SK-N-SH (cell line): ENCODE measurements at regions not wholly inside any gene's neighbourhood (a gene's known extent, or its start where the extent isn't known, plus 50 kb on each side); places are given as distances from the start of the nearest gene placed in this dataset.

Source experiments
- CTCF ChIA-PET: fragments of 300-600, 350-600 bp; formaldehyde crosslinking; extraction: SDS; loops from one replicate; lab custom pipeline; 2021; lab: Yijun Ruan, JAX
- POLR2A ChIA-PET: fragments of 350-600 bp; sonication (Branson Sonifier 250); formaldehyde crosslinking; extraction: SDS; loops from one replicate; lab custom pipeline; 2020; ENCODE audit warnings: antibody characterized with exemption, inconsistent platforms; lab: Yijun Ruan, JAX
- DNase-seq: peaks from one replicate; pipeline ENCODE4 v3.0.0; 2012
- H2AFZ ChIP-seq: fragments of 200-600 bp; sonication (generic); 2 replicates; pipeline ENCODE4 v1.8.1; 2016; ENCODE audit warnings: antibody characterized with exemption, mild to moderate bottlenecking, low read depth
- H3F3A ChIP-seq: fragments of 200-600 bp; sonication (generic); replicated peaks from 2 replicates; pipeline ENCODE3; 2016; ENCODE audit warnings: antibody characterized with exemption, mild to moderate bottlenecking; ENCODE audit not compliant: insufficient read depth
- H3K27ac ChIP-seq, 2 experiments: fragments of 200-500 bp in 1 of 2; fragments of 200-600 bp in 1 of 2; sonication (Bioruptor generic) in 1 of 2; sonication (generic), shearing (Covaris generic) in 1 of 2; 2 replicates each; pipeline versions ENCODE4 v1.5.1 to v1.6.1; 2014 to 2016; ENCODE audit warnings: low read depth in 2 of 2, inconsistent platforms in 1 of 2, low read length in 1 of 2, mild to moderate bottlenecking in 1 of 2, mixed read lengths in 1 of 2
- H3K27me3 ChIP-seq: fragments of 200-600 bp; sonication (generic), shearing (Covaris generic); 2 replicates; pipeline ENCODE4 v1.6.1; 2016; ENCODE audit warnings: mixed run types; ENCODE audit not compliant: insufficient read depth
- H3K36me3 ChIP-seq, 2 experiments: fragments of 200-500 bp in 1 of 2; fragments of 200-600 bp in 1 of 2; sonication (Bioruptor generic) in 1 of 2; sonication (generic) in 1 of 2; replicated peaks in 1 of 2; 2 replicates each; pipeline versions ENCODE3 to v1.5.1; 2014 to 2016; ENCODE audit warnings: low read length in 1 of 2, mild to moderate bottlenecking in 1 of 2; ENCODE audit not compliant: insufficient read depth in 2 of 2, control insufficient read depth in 1 of 2
- H3K4me1 ChIP-seq, 2 experiments: fragments of 200-500 bp in 1 of 2; fragments of 200-600 bp in 1 of 2; sonication (Bioruptor generic) in 1 of 2; sonication (generic), shearing (Covaris generic) in 1 of 2; 2 replicates each; pipeline versions ENCODE4 v1.5.1 to v1.6.1; 2014 to 2016; ENCODE audit warnings: low read depth in 1 of 2, low read length in 1 of 2, mixed run types in 1 of 2; ENCODE audit not compliant: insufficient read depth in 2 of 2, control insufficient read depth in 1 of 2
- H3K4me2 ChIP-seq: fragments of 200-600 bp; sonication (generic), shearing (Covaris generic); 2 replicates; pipeline ENCODE4 v1.6.1; 2017; ENCODE audit warnings: mixed run types
- H3K4me3 ChIP-seq, 2 experiments: fragments of 200-500 bp in 1 of 2; fragments of 200-600 bp in 1 of 2; sonication (Bioruptor generic) in 1 of 2; sonication (generic), shearing (Covaris generic) in 1 of 2; 2 replicates each; pipeline versions ENCODE4 v1.5.1 to v1.8.1; 2014 to 2016; ENCODE audit warnings: low read depth in 2 of 2, inconsistent platforms in 1 of 2, low read length in 1 of 2, mild to moderate bottlenecking in 1 of 2, mixed read lengths in 1 of 2, moderate library complexity in 1 of 2
- H3K79me2 ChIP-seq: fragments of 200-600 bp; sonication (generic); 2 replicates; pipeline ENCODE4 v1.8.1; 2017; ENCODE audit warnings: mild to moderate bottlenecking; ENCODE audit not compliant: insufficient read depth
- H3K9ac ChIP-seq: fragments of 200-600 bp; sonication (generic); 2 replicates; pipeline ENCODE4 v1.6.1; 2017; ENCODE audit warnings: mixed run types
- H3K9me2 ChIP-seq: fragments of 200-600 bp; sonication (generic); 2 replicates; pipeline ENCODE4 v1.6.1; 2017; ENCODE audit warnings: mixed run types
- H3K9me3 ChIP-seq: fragments of 200-600 bp; sonication (generic); 2 replicates; pipeline ENCODE4 v1.6.1; 2017; ENCODE audit warnings: mixed run types, mild to moderate bottlenecking, moderate library complexity
- H4K20me1 ChIP-seq: fragments of 200-600 bp; sonication (generic); 2 replicates; pipeline ENCODE4 v1.6.1; 2017; ENCODE audit warnings: mild to moderate bottlenecking, mixed run types; ENCODE audit not compliant: insufficient read depth
- ELF1 ChIP-seq: IDR thresholded peaks from 2 replicates; pipeline ENCODE4 v1.4.0; 2012
- EP300 ChIP-seq, 2 experiments: IDR thresholded peaks; 2 replicates each; pipeline versions ENCODE4 v1.4.0 to v1.6.1; 2012; ENCODE audit warnings: borderline replicate concordance in 1 of 2, low read depth in 1 of 2, low read length in 1 of 2
- EZH2phosphoT487 ChIP-seq: fragments of 200-600 bp; sonication (generic); IDR thresholded peaks from 2 replicates; pipeline ENCODE4 v1.6.1; 2017; ENCODE audit warnings: low read depth, mixed run types, mild to moderate bottlenecking, antibody characterized with exemption, moderate library complexity, borderline replicate concordance
- FOXJ3 ChIP-seq: sonication (generic); formaldehyde crosslinking; IDR thresholded peaks from 2 replicates; pipeline ENCODE4 v1.5.1; 2020; ENCODE audit warnings: mild to moderate bottlenecking, missing genetic modification reagents
- GABPA ChIP-seq: IDR thresholded peaks from 2 replicates; pipeline ENCODE4 v1.4.0; 2012; ENCODE audit warnings: low read depth, mild to moderate bottlenecking
- JUND ChIP-seq: IDR thresholded peaks from 2 replicates; pipeline ENCODE4 v1.4.0; 2012
- MEF2A ChIP-seq: IDR thresholded peaks from 2 replicates; pipeline ENCODE4 v1.4.0; 2012; ENCODE audit warnings: low read depth, borderline replicate concordance
- NFIC ChIP-seq: IDR thresholded peaks from 2 replicates; pipeline ENCODE4 v1.4.0; 2012; ENCODE audit warnings: borderline replicate concordance
- NRF1 ChIP-seq: IDR thresholded peaks from 2 replicates; pipeline ENCODE4 v1.6.1; 2012; ENCODE audit warnings: low read depth, mild to moderate bottlenecking, low read length
- RAD21 ChIP-seq: IDR thresholded peaks from 2 replicates; pipeline ENCODE4 v1.6.1; 2012; ENCODE audit warnings: mild to moderate bottlenecking, low read length
- RCOR1 ChIP-seq: fragments of 150-350 bp; IDR thresholded peaks from 2 replicates; pipeline ENCODE4 v1.6.1; 2017; ENCODE audit warnings: antibody characterized with exemption, low read length
- RFX5 ChIP-seq: IDR thresholded peaks from 2 replicates; pipeline ENCODE4 v1.6.1; 2012; ENCODE audit warnings: mild to moderate bottlenecking, improper control_type of control experiment, low read length
- SIN3A ChIP-seq: IDR thresholded peaks from 2 replicates; pipeline ENCODE4 v1.6.1; 2012; ENCODE audit warnings: low read depth, mild to moderate bottlenecking, low read length, moderate library complexity, borderline replicate concordance
- SMC3 ChIP-seq: IDR thresholded peaks from 2 replicates; pipeline ENCODE4 v1.6.1; 2012; ENCODE audit warnings: low read depth, low read length, improper control_type of control experiment
- TCF12 ChIP-seq: IDR thresholded peaks from 2 replicates; pipeline ENCODE4 v1.4.0; 2012
- WGBS: methylation state at CpG from one replicate; pipeline ENCODE4 v1.1.6; 2017; ENCODE audit warnings: low lambda C conversion rate; 5-methylcytosine and 5-hydroxymethylcytosine counted together
- TF ChIP-seq, protein P1 (sequence below): IDR thresholded peaks from 2 replicates; pipeline ENCODE4 v1.6.1; 2012; ENCODE audit warnings: mild to moderate bottlenecking, low read depth, low read length, moderate library complexity
- TF ChIP-seq, protein P2 (sequence below): fragments of 150-350 bp; IDR thresholded peaks from 2 replicates; pipeline ENCODE4 v1.6.1; 2017; ENCODE audit warnings: antibody characterized with exemption, low read length, low read depth, borderline replicate concordance
- TF ChIP-seq, protein P3 (sequence below): fragments of 150-350 bp; IDR thresholded peaks from 2 replicates; pipeline ENCODE4 v1.6.1; 2016; ENCODE audit warnings: mild to moderate bottlenecking, low read depth, low read length
- TF ChIP-seq, protein P4 (sequence below): IDR thresholded peaks from 2 replicates; pipeline ENCODE4; 2012

DNA sequence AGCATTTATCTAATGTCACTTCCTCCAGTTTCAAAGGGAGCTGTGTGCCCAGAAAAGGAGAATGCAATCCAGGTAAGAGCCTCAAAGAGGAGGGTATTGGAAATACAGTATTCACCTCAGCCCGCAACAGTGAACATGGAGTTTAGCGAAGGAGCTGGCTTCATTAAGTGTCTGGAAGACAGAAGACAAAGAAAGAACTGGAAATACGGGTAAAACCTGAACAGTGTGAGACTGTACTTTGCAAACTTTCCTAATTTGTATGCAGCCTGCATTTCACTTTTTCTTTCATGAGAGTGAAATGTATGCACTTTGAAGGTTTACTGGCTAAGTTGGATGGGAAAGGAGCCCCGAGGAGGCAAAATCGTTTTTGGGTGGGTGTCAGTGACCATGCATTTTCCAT, 478.4 kb downstream of the HS3ST3B1 start:
- Histone ChIP-seq H3K4me1 (no peaks in the 10 kb centered on the region), H3K9me2 (no peaks in the 10 kb centered on the region), H3K9me3 (no peaks in the 10 kb centered on the region), H3K4me2 (no peak overlapping the region), H3K27ac (no peak overlapping the region), H3K79me2 (no peaks in the 10 kb centered on the region), H3K9ac (no peak overlapping the region), H2AFZ (no peak overlapping the region), H3K4me3 (no peak overlapping the region), H4K20me1 (no peaks in the 10 kb centered on the region), H3K36me3 (no peaks in the 10 kb centered on the region), H3F3A (no peaks in the 10 kb centered on the region), H3K27me3 (peaks cover 14% of the 10 kb centered on the region; the same call in 1 of the 2 replicates)
- CTCF ChIA-PET = interaction anchor here (0.6 kb wide), 1 partner anchor 100 kb away, joined by 3 read pairs; no protein-coding TSS in a partner anchor
- TF ChIP-seq, protein P1, sequence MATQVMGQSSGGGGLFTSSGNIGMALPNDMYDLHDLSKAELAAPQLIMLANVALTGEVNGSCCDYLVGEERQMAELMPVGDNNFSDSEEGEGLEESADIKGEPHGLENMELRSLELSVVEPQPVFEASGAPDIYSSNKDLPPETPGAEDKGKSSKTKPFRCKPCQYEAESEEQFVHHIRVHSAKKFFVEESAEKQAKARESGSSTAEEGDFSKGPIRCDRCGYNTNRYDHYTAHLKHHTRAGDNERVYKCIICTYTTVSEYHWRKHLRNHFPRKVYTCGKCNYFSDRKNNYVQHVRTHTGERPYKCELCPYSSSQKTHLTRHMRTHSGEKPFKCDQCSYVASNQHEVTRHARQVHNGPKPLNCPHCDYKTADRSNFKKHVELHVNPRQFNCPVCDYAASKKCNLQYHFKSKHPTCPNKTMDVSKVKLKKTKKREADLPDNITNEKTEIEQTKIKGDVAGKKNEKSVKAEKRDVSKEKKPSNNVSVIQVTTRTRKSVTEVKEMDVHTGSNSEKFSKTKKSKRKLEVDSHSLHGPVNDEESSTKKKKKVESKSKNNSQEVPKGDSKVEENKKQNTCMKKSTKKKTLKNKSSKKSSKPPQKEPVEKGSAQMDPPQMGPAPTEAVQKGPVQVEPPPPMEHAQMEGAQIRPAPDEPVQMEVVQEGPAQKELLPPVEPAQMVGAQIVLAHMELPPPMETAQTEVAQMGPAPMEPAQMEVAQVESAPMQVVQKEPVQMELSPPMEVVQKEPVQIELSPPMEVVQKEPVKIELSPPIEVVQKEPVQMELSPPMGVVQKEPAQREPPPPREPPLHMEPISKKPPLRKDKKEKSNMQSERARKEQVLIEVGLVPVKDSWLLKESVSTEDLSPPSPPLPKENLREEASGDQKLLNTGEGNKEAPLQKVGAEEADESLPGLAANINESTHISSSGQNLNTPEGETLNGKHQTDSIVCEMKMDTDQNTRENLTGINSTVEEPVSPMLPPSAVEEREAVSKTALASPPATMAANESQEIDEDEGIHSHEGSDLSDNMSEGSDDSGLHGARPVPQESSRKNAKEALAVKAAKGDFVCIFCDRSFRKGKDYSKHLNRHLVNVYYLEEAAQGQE = no peak
- TF ChIP-seq SMC3 (no peak), TCF12 (no peak), SIN3A (no peak), RCOR1 (no peak), JUND (no peak), ELF1 (no peak), NRF1 (no peak), GABPA (no peak), RFX5 (no peak)
- TF ChIP-seq, protein P2, sequence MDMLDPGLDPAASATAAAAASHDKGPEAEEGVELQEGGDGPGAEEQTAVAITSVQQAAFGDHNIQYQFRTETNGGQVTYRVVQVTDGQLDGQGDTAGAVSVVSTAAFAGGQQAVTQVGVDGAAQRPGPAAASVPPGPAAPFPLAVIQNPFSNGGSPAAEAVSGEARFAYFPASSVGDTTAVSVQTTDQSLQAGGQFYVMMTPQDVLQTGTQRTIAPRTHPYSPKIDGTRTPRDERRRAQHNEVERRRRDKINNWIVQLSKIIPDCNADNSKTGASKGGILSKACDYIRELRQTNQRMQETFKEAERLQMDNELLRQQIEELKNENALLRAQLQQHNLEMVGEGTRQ = no peak
- TF ChIP-seq, protein P3, sequence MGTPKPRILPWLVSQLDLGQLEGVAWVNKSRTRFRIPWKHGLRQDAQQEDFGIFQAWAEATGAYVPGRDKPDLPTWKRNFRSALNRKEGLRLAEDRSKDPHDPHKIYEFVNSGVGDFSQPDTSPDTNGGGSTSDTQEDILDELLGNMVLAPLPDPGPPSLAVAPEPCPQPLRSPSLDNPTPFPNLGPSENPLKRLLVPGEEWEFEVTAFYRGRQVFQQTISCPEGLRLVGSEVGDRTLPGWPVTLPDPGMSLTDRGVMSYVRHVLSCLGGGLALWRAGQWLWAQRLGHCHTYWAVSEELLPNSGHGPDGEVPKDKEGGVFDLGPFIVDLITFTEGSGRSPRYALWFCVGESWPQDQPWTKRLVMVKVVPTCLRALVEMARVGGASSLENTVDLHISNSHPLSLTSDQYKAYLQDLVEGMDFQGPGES = no peak
- no peak for DNase-seq
- WGBS = 12% methylated on average over 5 of the region's 5 CpGs
- POLR2A ChIA-PET = no interaction called here

DNA sequence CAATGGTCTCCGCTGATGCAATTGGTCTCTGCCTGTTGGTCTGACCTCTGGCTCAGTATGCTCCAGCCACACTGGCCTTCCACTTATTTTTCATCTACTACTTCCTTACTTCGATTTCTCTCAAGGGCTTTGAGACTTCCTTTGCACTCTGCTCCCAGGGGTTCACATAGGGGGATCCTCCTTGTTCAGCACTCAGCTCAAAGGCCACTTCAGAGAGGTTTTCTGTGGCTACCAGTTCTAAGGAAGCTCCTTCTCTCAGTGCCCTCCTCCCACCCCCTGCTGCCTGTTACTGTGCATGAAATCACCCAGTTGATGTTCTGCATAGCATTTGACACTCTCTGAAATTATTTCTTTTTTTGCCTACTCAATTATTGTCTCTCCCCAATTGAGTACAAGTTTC, 476.4 kb downstream of the HS3ST3B1 start:
- WGBS = 19% methylated on average over 2 of the region's 2 CpGs
- TF ChIP-seq NFIC = no peak
- TF ChIP-seq, protein P4, sequence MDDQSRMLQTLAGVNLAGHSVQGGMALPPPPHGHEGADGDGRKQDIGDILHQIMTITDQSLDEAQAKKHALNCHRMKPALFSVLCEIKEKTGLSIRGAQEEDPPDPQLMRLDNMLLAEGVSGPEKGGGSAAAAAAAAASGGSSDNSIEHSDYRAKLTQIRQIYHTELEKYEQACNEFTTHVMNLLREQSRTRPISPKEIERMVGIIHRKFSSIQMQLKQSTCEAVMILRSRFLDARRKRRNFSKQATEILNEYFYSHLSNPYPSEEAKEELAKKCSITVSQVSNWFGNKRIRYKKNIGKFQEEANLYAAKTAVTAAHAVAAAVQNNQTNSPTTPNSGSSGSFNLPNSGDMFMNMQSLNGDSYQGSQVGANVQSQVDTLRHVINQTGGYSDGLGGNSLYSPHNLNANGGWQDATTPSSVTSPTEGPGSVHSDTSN = no peak
- TF ChIP-seq MEF2A = no peak
- TF ChIP-seq EZH2phosphoT487 = no peak
- TF ChIP-seq EP300 (IDR thresholded peaks at IDR 0.05; ENCODE audit: borderline replicate concordance in 1 of 2, low read depth in 1 of 2, low read length in 1 of 2) = no peak
- no peak for TF ChIP-seq SIN3A
- no peak for TF ChIP-seq FOXJ3 (CRISPR knock-in tag)
- TF ChIP-seq GABPA = no peak
- no peak for TF ChIP-seq TCF12
- no peak for TF ChIP-seq RAD21

More for the DNA sequence above, 476.4 kb downstream of the HS3ST3B1 start:
- Histone ChIP-seq H4K20me1 (no peaks in the 10 kb centered on the region), H3K9ac (no peak overlapping the region), H3K4me3 (no peak overlapping the region), H3K79me2 (no peaks in the 10 kb centered on the region), H3K9me2 (no peaks in the 10 kb centered on the region), H3K27me3 (peaks cover 14% of the 10 kb centered on the region; the same call in 1 of the 2 replicates), H3K36me3 (no peaks in the 10 kb centered on the region), H3K9me3 (no peaks in the 10 kb centered on the region), H3K4me2 (no peak overlapping the region), H3K4me1 (no peaks in the 10 kb centered on the region), H2AFZ (no peak overlapping the region), H3K27ac (no peak overlapping the region), H3F3A (no peaks in the 10 kb centered on the region)
- POLR2A ChIA-PET = no interaction called here
- no peak for DNase-seq
- CTCF ChIA-PET = no interaction called here
